HG03103 (cell line): ENCODE measurements at regions not wholly inside any gene's neighbourhood (a gene's known extent, or its start where the extent isn't known, plus 50 kb on each side); places are given as distances from the start of the nearest gene placed in this dataset.
"Not testable (repeated sequence)": the region's sequence is repeated elsewhere in the genome, so short reads cannot be mapped to it uniquely, and the experiment has no call there.

ENCODE experiments used
- ATAC-seq: cut with Tn5 transposase; IDR thresholded peaks from one replicate; pipeline ENCODE4 v1.9.1; 2021; ENCODE audit warnings: low read depth; ENCODE audit not compliant: unreplicated experiment

- ATAC-seq, result no peak
Observed at GRCh38 chr17:55996826-55997225, 156.4 kb upstream of the ANKFN1 start.

- no peak for ATAC-seq
Observed at GRCh38 chr17:56000411-56000810, 152.9 kb upstream of the ANKFN1 start.

- not testable (repeated sequence) for ATAC-seq
Observed at GRCh38 chr17:56002656-56003055, 150.6 kb upstream of the ANKFN1 start.

- ATAC-seq, result no peak
Observed at GRCh38 chr17:56009795-56010651, 143.3 kb upstream of the ANKFN1 start.

GRCh38 chr17:56011406-56012131, 141.7 kb upstream of the ANKFN1 start:
- ATAC-seq, result no peak

GRCh38 chr17:56018211-56018610, 135.1 kb upstream of the ANKFN1 start:
- no peak for ATAC-seq

GRCh38 chr17:56020369-56020768, 132.9 kb upstream of the ANKFN1 start:
- no peak for ATAC-seq

GRCh38 chr17:56021681-56022190, 131.5 kb upstream of the ANKFN1 start:
- ATAC-seq, result no peak

GRCh38 chr17:56023851-56024250, 129.4 kb upstream of the ANKFN1 start:
- no peak for ATAC-seq

- ATAC-seq, result no peak
Observed at GRCh38 chr17:56026915-56027314, 126.4 kb upstream of the ANKFN1 start.

- ATAC-seq, result no peak
Observed at GRCh38 chr17:56028837-56029236, 124.4 kb upstream of the ANKFN1 start.

- ATAC-seq, result no peak
Observed at GRCh38 chr17:56030009-56030624, 123.2 kb upstream of the ANKFN1 start.

GRCh38 chr17:56031636-56032035, 121.6 kb upstream of the ANKFN1 start:
- ATAC-seq, result no peak

GRCh38 chr17:56034197-56034635, 119.1 kb upstream of the ANKFN1 start:
- no peak for ATAC-seq

- ATAC-seq, result no peak
Observed at GRCh38 chr17:56038131-56038530, 115.1 kb upstream of the ANKFN1 start.

- ATAC-seq, result no peak
Observed at GRCh38 chr17:56045872-56046271, 107.4 kb upstream of the ANKFN1 start.

GRCh38 chr17:56047331-56047730, 105.9 kb upstream of the ANKFN1 start:
- no peak for ATAC-seq

- no peak for ATAC-seq
Observed at GRCh38 chr17:56057869-56058268, 95.4 kb upstream of the ANKFN1 start.

GRCh38 chr17:56064506-56064905, 88.8 kb upstream of the ANKFN1 start:
- no peak for ATAC-seq

- ATAC-seq, result no peak
Observed at GRCh38 chr17:56074361-56074890, 78.8 kb upstream of the ANKFN1 start.

GRCh38 chr17:56076980-56077379, 76.3 kb upstream of the ANKFN1 start:
- ATAC-seq, result no peak
